B cell (primary cell): ENCODE measurements at regions not wholly inside any gene's neighbourhood (a gene's known extent, or its start where the extent isn't known, plus 50 kb on each side); places are given as distances from the start of the nearest gene placed in this dataset.

ENCODE experiments used
- CTCF ChIP-seq: fragments of 200-600 bp; IDR thresholded peaks from one replicate; pipeline ENCODE4 v1.8.0; 2022; ENCODE audit warnings: antibody characterized with exemption, mild to moderate bottlenecking
- EZH2 ChIP-seq: IDR thresholded peaks from 2 replicates; pipeline ENCODE4 v1.6.1; 2012; ENCODE audit warnings: borderline replicate concordance, low read depth, mild to moderate bottlenecking, moderate library complexity, low read length; ENCODE audit not compliant: insufficient read depth, poor library complexity, severe bottlenecking

- TF ChIP-seq CTCF, result no peak
- no peak for TF ChIP-seq EZH2
These were observed 138.8 kb upstream of the NBPF11 start for GRCh38 chr1:148290881-148291280.
